T47D (cell line): ENCODE measurements at regions not wholly inside any gene's neighbourhood (a gene's known extent, or its start where the extent isn't known, plus 50 kb on each side); places are given as distances from the start of the nearest gene placed in this dataset.

Experiments
- DNase-seq, 2 experiments: peaks; one replicate each; pipeline versions ENCODE4 v3.0.0 to v3.0.0-alpha.2; 2011 to 2012; ENCODE audit warnings: low read depth in 1 of 2, low spot score in 1 of 2
- JUND ChIP-seq: IDR thresholded peaks from 2 replicates; pipeline ENCODE4 v1.6.1; 2012; ENCODE audit warnings: low read depth
- in situ Hi-C: cut with HindIII; loops from 2 replicates; pipeline ENCODE4 v1.10.0; 2016; ENCODE audit warnings: low sequenced_read_pairs, low pct_unique_long_range_greater_than_20kb

- no peak for DNase-seq
- TF ChIP-seq JUND, result no peak
- in situ Hi-C loops, result no loop called here
These were observed 159.7 kb upstream of the PWP1 start for GRCh38 chr12:107525719-107526554.

DNA sequence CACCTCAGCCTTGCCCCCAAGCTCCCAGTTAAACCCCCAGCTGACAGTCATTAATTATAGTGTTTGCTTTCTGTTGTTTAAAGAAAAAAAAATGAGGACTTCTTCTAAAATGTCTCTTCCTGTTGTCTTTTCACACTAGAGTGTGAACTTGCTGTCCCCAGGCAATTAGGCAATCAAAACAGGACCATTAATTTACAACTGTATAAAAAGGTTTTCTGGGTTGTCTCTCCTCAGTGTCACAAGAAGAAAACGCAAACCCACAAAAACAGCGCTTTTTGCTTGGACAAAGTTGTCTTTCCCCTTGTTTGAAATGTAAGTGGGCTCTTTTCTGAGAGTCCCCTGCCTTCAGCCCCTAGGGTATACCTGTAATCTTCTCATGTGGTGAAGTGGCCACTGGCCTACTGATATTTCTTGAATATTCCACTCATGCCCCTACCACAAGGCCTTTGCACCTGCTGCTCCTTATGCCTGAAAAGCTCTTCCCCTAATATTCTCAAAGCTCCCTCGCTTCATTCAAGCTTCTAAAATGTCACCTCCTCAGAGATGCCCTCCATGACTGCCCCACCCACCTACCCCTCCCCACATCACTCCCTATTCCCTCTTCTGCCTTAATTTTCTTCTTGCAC lies 158.9 kb upstream of the PWP1 start:
- no peak for DNase-seq
- no peak for TF ChIP-seq JUND
- in situ Hi-C loops, result no loop called here

DNA sequence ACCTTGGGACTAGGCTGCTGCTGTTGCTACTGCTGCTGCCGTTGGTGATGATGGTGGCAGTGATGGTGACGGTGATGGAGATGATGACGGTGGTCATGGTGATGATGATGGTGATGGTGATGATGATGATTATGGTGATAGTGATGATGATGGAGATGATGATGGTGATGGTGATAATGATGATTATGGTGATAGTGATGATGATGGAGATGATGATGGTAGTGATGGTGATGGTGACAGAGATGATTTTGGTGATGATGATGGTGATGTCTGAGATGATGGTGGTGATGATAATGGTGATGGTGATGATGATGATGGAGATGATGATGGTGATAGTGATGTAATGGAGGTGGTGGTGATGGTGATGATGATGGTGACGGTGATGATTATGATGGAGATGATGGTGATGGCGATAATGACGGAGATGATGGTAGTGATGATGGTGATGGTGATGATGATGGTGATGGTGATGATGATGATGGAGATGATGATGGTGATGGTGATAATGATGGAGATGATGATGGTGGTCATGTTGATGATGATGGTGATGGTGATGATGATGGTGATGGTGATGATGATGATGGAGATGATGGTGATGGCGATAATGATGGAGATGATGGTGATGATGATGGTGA lies 156.8 kb upstream of the PWP1 start:
- no peak for TF ChIP-seq JUND
- in situ Hi-C loops, result no loop called here

GRCh38 chr12:107529991-107530390 lies 155.6 kb upstream of the PWP1 start:
- DNase-seq, result no peak
- in situ Hi-C loops, result no loop called here
- no peak for TF ChIP-seq JUND

More for the DNA sequence above, 156.8 kb upstream of the PWP1 start:
- DNase-seq, result no peak

DNA sequence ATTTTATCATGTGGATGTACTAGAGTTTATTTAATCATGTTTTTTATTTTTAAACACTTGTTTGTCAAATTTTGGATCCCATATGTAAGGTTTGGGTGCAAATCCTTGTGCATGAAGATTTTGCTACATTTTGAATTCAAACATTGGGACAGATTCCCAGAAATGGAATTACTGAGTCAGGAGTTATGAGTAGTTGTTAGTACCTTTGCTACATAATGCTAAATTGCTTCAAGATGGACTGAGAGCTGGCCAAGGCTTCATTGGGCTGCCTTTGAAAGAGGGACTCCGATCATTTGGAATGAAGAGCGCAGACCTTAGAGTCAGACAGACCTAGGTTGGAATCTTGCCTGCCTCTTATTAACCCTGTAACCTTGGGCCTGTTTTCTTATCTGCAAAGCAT lies 154.9 kb upstream of the PWP1 start:
- TF ChIP-seq JUND, result no peak
- DNase-seq, result no peak
- in situ Hi-C loops, result no loop called here

DNA sequence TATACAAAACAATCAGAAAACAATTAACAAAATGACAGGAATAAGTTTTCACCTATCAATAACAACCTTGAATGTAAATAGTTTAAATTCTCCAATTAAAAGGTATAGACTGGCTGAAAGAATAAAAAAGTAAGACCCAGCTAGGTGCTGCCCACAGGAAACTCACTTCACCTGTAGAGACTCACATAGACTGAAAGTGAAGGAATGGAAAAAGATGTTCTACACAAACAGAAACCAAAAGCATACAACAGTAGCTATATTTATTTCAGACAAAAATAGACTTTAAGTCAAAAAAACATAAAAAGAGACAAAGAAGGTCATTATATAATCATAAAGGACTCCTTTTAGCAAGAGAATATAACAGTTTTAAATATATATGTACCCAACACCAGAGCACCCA lies 152.4 kb upstream of the PWP1 start:
- in situ Hi-C loops, result no loop called here
- TF ChIP-seq JUND, result no peak
- DNase-seq, result no peak

- in situ Hi-C loops, result no loop called here
- no peak for DNase-seq
- no peak for TF ChIP-seq JUND
These were observed 149.0 kb upstream of the PWP1 start for GRCh38 chr12:107536613-107537012.

- DNase-seq, result no peak
- no peak for TF ChIP-seq JUND
- in situ Hi-C loops, result no loop called here
These were observed 148.0 kb upstream of the PWP1 start for GRCh38 chr12:107537464-107538119.

GRCh38 chr12:107539196-107539939 lies 146.2 kb upstream of the PWP1 start:
- no peak for TF ChIP-seq JUND
- DNase-seq, result no peak
- in situ Hi-C loops, result no loop called here

DNA sequence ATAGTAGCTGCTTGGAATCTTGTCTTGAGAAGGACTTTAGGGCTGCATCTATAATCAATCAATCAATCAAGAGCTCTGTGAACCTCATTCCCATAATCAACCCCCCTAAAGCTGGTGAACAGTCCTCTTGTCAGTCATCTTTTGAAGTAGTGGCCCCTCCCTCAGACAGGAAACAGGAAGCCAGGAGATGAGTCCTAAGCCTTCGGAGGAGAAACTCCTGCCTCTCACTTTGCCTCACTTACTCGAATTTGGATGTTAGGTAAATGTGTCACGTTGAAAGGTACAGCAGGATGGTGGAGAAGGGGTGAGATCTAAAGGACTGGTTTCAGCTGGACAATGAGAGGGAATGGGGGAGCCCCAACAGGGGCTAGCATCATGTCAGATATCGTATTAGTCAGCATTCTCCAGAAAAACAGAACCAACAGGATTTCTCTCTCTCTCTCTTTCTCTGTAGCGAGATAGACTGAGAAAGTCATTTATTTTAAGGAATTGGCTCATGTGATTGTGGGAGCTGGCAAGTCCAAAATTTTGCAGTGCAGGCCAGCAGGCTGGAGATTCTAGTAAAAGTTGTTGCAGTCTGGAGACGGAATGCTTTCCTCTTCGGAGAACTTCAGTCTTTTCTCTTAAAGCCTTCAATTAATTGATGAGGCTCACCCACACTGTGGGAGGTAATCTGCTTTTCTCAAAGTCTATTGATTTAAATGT lies 144.4 kb upstream of the PWP1 start:
- in situ Hi-C loops, result no loop called here
- no peak for DNase-seq
- no peak for TF ChIP-seq JUND

- in situ Hi-C loops, result no loop called here
These were observed 142.2 kb upstream of the PWP1 start for GRCh38 chr12:107543416-107543815.

GRCh38 chr12:107543841-107544240 lies 141.8 kb upstream of the PWP1 start:
- DNase-seq, result no peak
- TF ChIP-seq JUND, result no peak
- in situ Hi-C loops, result no loop called here

More at GRCh38 chr12:107543416-107543815, 142.2 kb upstream of the PWP1 start:
- DNase-seq, result no peak
- no peak for TF ChIP-seq JUND
